Left cardiac atrium (tissue), 4 donors: ENCODE measurements at regions not wholly inside any gene's neighbourhood (a gene's known extent, or its start where the extent isn't known, plus 50 kb on each side); places are given as distances from the start of the nearest gene placed in this dataset.
A peak's percentile ranks its signal among the peaks of the same experiment; 100 is the strongest.

Experiments
- ATAC-seq, 2 donors: fragments of 200-7000 bp; cut with Tn5 transposase; one replicate each; pipeline ENCODE4 v1.9.1; 2020; ENCODE audit warnings: mild to moderate bottlenecking in 2 of 2, moderate library complexity in 2 of 2
- DNase-seq: peaks from one replicate; pipeline ENCODE4 v3.0.0-alpha.2; 2020
- intact Hi-C, 2 donors: fragments of 100-400 bp; cut with DNase I; formaldehyde crosslinking; loops; one replicate each; pipeline versions ENCODE4 v1.14.1 to v1.15.1; 2022 to 2023
- donor health status: DM: no; HTN: yes; CAD: no.
- donor health status: DM: no; HTN: yes; CAD: no; lungs with severe emphysema.
- donor health status: DM: yes; HTN: yes; CAD: no.
- donor health status: Dilated cardiomyopathy.

- peak; percentile 44 for DNase-seq
- ATAC-seq: peak; percentile 8 to 61
- intact Hi-C loops: no loop called here
These were observed 56.1 kb downstream of the RMI2 start for GRCh38 chr16:11401161-11402050.

GRCh38 chr16:11402051-11402744, 56.9 kb downstream of the RMI2 start:
- intact Hi-C loops: no loop called here
- ATAC-seq (peak; percentile 21 to 26), DNase-seq (no peak)

GRCh38 chr16:11402745-11403533, 57.7 kb downstream of the RMI2 start:
- intact Hi-C loops: no loop called here
- ATAC-seq (no peak), DNase-seq (no peak)

GRCh38 chr16:11403534-11403795, 58.2 kb downstream of the RMI2 start:
- no peak for DNase-seq
- ATAC-seq: no peak
- intact Hi-C loops: no loop called here

GRCh38 chr16:11403920-11404319, 58.7 kb downstream of the RMI2 start:
- DNase-seq: no peak
- no peak for ATAC-seq
- intact Hi-C loops: no loop called here

- intact Hi-C loops: loop anchor here in 1 of 2 donors (5.0 kb wide), 1 partner anchor 238 kb away; no protein-coding TSS in a partner anchor
- no peak for DNase-seq
These were observed 59.3 kb downstream of the RMI2 start for GRCh38 chr16:11404603-11405002.

GRCh38 chr16:11405331-11406176, 60.3 kb downstream of the RMI2 start:
- intact Hi-C loops: loop anchor here in 1 of 2 donors (5.0 kb wide), 1 partner anchor 237 kb away; no protein-coding TSS in a partner anchor
- ATAC-seq: no peak
- no peak for DNase-seq

More at GRCh38 chr16:11404603-11405002, 59.3 kb downstream of the RMI2 start:
- no peak for ATAC-seq

- no peak for ATAC-seq
- DNase-seq: no peak
- intact Hi-C loops: loop anchor here in 1 of 2 donors (5.0 kb wide), 1 partner anchor 236 kb away; no protein-coding TSS in a partner anchor
These were observed 60.9 kb downstream of the RMI2 start for GRCh38 chr16:11406177-11406560.

GRCh38 chr16:11407047-11407982, 62.1 kb downstream of the RMI2 start:
- ATAC-seq: peak; percentile 45 to 51
- intact Hi-C loops: loop anchor here in 1 of 2 donors (5.0 kb wide), 1 partner anchor 235 kb away; no protein-coding TSS in a partner anchor
- no peak for DNase-seq

GRCh38 chr16:11408216-11408615, 63.0 kb downstream of the RMI2 start:
- DNase-seq: no peak
- intact Hi-C loops: loop anchor here in 1 of 2 donors (5.0 kb wide), 1 partner anchor 234 kb away; no protein-coding TSS in a partner anchor
- ATAC-seq: no peak

- DNase-seq: no peak
- ATAC-seq: no peak
- intact Hi-C loops: loop anchor here in 1 of 2 donors (5.0 kb wide), 1 partner anchor 233 kb away; no protein-coding TSS in a partner anchor
These were observed 64.1 kb downstream of the RMI2 start for GRCh38 chr16:11409398-11409797.

- DNase-seq: no peak
These were observed 65.3 kb downstream of the RMI2 start for GRCh38 chr16:11410376-11411058.

GRCh38 chr16:11411059-11411550, 65.8 kb downstream of the RMI2 start:
- intact Hi-C loops: loop anchor here in 1 of 2 donors (10.0 kb wide), 1 partner anchor 114 kb away; a partner anchor contains a TSS

More at GRCh38 chr16:11410376-11411058, 65.3 kb downstream of the RMI2 start:
- peak; percentile 40 to 60 for ATAC-seq
- intact Hi-C loops: loop anchor here in 1 of 2 donors (10.0 kb wide), 1 partner anchor 114 kb away; a partner anchor contains a TSS

GRCh38 chr16:11412175-11412904, 67.1 kb downstream of the RMI2 start:
- DNase-seq (no peak), ATAC-seq (no peak)
- intact Hi-C loops: loop anchor here in 1 of 2 donors (10.0 kb wide), 1 partner anchor 112 kb away; a partner anchor contains a TSS

More at GRCh38 chr16:11411059-11411550, 65.8 kb downstream of the RMI2 start:
- DNase-seq (no peak), ATAC-seq (no peak)
